A549 (cell line): ENCODE measurements at regions not wholly inside any gene's neighbourhood (a gene's known extent, or its start where the extent isn't known, plus 50 kb on each side); places are given as distances from the start of the nearest gene placed in this dataset.

Experiments used
- FOSB ChIP-seq: fragments of 250-450 bp; sonication (Bioruptor Pico); IDR thresholded peaks from 2 replicates; pipeline ENCODE4 v1.5.0; 2020; ENCODE audit warnings: mild to moderate bottlenecking, moderate library complexity
- FOSL2 ChIP-seq, 2 experiments: fragments of 450-650 bp in 1 of 2; fragments of >200 bp in 1 of 2; sonication (Bioruptor Twin) in 1 of 2; formaldehyde crosslinking; IDR thresholded peaks; 2 replicates each; pipeline versions ENCODE4 v1.5.0 to v1.6.1; 2016 to 2020; ENCODE audit warnings: mild to moderate bottlenecking in 1 of 2, moderate library complexity in 1 of 2
- MAX ChIP-seq: IDR thresholded peaks from 2 replicates; pipeline ENCODE4 v1.6.1; 2012
- MYC ChIP-seq: IDR thresholded peaks from 2 replicates; pipeline ENCODE4 v1.6.1; 2012; ENCODE audit warnings: mild to moderate bottlenecking, inconsistent platforms, low read length, improper control_type of control experiment, borderline replicate concordance
- POLR2A ChIP-seq: IDR thresholded peaks from 2 replicates; pipeline ENCODE4 v1.6.1; 2012; ENCODE audit warnings: mild to moderate bottlenecking, low read length
- TF ChIP-seq, protein P1 (sequence below): fragments of >200 bp; sonication (Bioruptor Twin); formaldehyde crosslinking; IDR thresholded peaks from 3 replicates; pipeline ENCODE4 v1.5.1; 2016

GRCh38 chr2:116949249-116949648 lies 865.2 kb upstream of the DDX18 start:
- TF ChIP-seq POLR2A: no peak
- no peak for TF ChIP-seq MYC
- no peak for TF ChIP-seq MAX
- TF ChIP-seq, protein P1, sequence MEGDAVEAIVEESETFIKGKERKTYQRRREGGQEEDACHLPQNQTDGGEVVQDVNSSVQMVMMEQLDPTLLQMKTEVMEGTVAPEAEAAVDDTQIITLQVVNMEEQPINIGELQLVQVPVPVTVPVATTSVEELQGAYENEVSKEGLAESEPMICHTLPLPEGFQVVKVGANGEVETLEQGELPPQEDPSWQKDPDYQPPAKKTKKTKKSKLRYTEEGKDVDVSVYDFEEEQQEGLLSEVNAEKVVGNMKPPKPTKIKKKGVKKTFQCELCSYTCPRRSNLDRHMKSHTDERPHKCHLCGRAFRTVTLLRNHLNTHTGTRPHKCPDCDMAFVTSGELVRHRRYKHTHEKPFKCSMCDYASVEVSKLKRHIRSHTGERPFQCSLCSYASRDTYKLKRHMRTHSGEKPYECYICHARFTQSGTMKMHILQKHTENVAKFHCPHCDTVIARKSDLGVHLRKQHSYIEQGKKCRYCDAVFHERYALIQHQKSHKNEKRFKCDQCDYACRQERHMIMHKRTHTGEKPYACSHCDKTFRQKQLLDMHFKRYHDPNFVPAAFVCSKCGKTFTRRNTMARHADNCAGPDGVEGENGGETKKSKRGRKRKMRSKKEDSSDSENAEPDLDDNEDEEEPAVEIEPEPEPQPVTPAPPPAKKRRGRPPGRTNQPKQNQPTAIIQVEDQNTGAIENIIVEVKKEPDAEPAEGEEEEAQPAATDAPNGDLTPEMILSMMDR: no peak
- no peak for TF ChIP-seq FOSB (CRISPR knock-in tag)
- no peak for TF ChIP-seq FOSL2 (IDR thresholded peaks at IDR 0.05)
- TF ChIP-seq FOSL2 (CRISPR knock-in tag; IDR thresholded peaks at IDR 0.05): no peak
